Glutamatergic neuron (in vitro differentiated cells): ENCODE measurements at regions not wholly inside any gene's neighbourhood (a gene's known extent, or its start where the extent isn't known, plus 50 kb on each side); places are given as distances from the start of the nearest gene placed in this dataset.

Source experiments
- DNase-seq: peaks from one replicate; pipeline ENCODE4 v3.0.0; 2022
- H3K27ac Mint-ChIP-seq: one replicate; pipeline ENCODE4 v1.8.0; 2020; ENCODE audit warnings: mild to moderate bottlenecking, mixed read lengths, inconsistent platforms; ENCODE audit not compliant: unreplicated experiment
- H3K27me3 Mint-ChIP-seq: one replicate; pipeline ENCODE4 v1.8.0; 2020; ENCODE audit warnings: mild to moderate bottlenecking, moderate library complexity, mixed read lengths, inconsistent platforms; ENCODE audit not compliant: unreplicated experiment
- H3K36me3 Mint-ChIP-seq: one replicate; pipeline ENCODE4 v1.8.0; 2020; ENCODE audit warnings: mild to moderate bottlenecking, mixed read lengths, inconsistent platforms; ENCODE audit not compliant: unreplicated experiment
- H3K4me1 Mint-ChIP-seq: one replicate; pipeline ENCODE4 v1.8.0; 2020; ENCODE audit warnings: mild to moderate bottlenecking, low read depth, mixed read lengths, inconsistent platforms; ENCODE audit not compliant: unreplicated experiment
- H3K4me3 Mint-ChIP-seq: one replicate; pipeline ENCODE4 v1.8.0; 2020; ENCODE audit warnings: mild to moderate bottlenecking, mixed read lengths, inconsistent platforms; ENCODE audit not compliant: unreplicated experiment
- H3K9me3 Mint-ChIP-seq: one replicate; pipeline ENCODE4 v1.8.0; 2020; ENCODE audit warnings: mild to moderate bottlenecking, moderate library complexity, mixed read lengths, inconsistent platforms; ENCODE audit not compliant: unreplicated experiment
- CTCF ChIP-seq: fragments of 200-600 bp; sonication (generic); IDR thresholded peaks from one replicate; pipeline ENCODE4 v1.5.0; 2021; ENCODE audit not compliant: partially characterized antibody, unreplicated experiment

- no peak overlapping the region for H3K27ac Mint-ChIP-seq
- no peak for TF ChIP-seq CTCF
- no peaks in the 10 kb centered on the region for H3K36me3 Mint-ChIP-seq
- peak overlapping the region; percentile 78 for H3K4me3 Mint-ChIP-seq
- peaks cover 3% of the 10 kb centered on the region for H3K4me1 Mint-ChIP-seq
- H3K9me3 Mint-ChIP-seq = no peaks in the 10 kb centered on the region
- no peak for DNase-seq
- H3K27me3 Mint-ChIP-seq = peaks cover 4% of the 10 kb centered on the region
Measured at GRCh38 chrX:39613997-39614679, 483.6 kb downstream of the BCOR start.

- H3K4me1 Mint-ChIP-seq = peaks cover 3% of the 10 kb centered on the region
- H3K9me3 Mint-ChIP-seq = no peaks in the 10 kb centered on the region
- TF ChIP-seq CTCF = no peak
- H3K27me3 Mint-ChIP-seq = peaks cover 4% of the 10 kb centered on the region
- H3K36me3 Mint-ChIP-seq = no peaks in the 10 kb centered on the region
- no peak for DNase-seq
- no peak overlapping the region for H3K4me3 Mint-ChIP-seq
- no peak overlapping the region for H3K27ac Mint-ChIP-seq
Measured at GRCh38 chrX:39614680-39614998, 483.1 kb downstream of the BCOR start.

GRCh38 chrX:39616098-39616729 lies 481.5 kb downstream of the BCOR start:
- no peaks in the 10 kb centered on the region for H3K9me3 Mint-ChIP-seq
- peaks cover 7% of the 10 kb centered on the region for H3K27me3 Mint-ChIP-seq
- no peak overlapping the region for H3K27ac Mint-ChIP-seq
- DNase-seq = no peak
- peaks cover 3% of the 10 kb centered on the region for H3K4me1 Mint-ChIP-seq
- no peak for TF ChIP-seq CTCF
- no peak overlapping the region for H3K4me3 Mint-ChIP-seq
- peaks cover 6% of the 10 kb centered on the region for H3K36me3 Mint-ChIP-seq

- Mint-ChIP-seq H3K27ac (no peak overlapping the region), H3K36me3 (peaks cover 9% of the 10 kb centered on the region), H3K4me1 (peaks cover 3% of the 10 kb centered on the region), H3K4me3 (no peak overlapping the region), H3K9me3 (no peaks in the 10 kb centered on the region), H3K27me3 (peaks cover 7% of the 10 kb centered on the region)
- DNase-seq = no peak
- TF ChIP-seq CTCF = no peak
Measured at GRCh38 chrX:39616731-39617130, 481.0 kb downstream of the BCOR start.

- DNase-seq = no peak
- Mint-ChIP-seq H3K27ac (no peak overlapping the region), H3K36me3 (peaks cover 10% of the 10 kb centered on the region), H3K9me3 (no peaks in the 10 kb centered on the region), H3K27me3 (peaks cover 7% of the 10 kb centered on the region), H3K4me1 (peaks cover 3% of the 10 kb centered on the region), H3K4me3 (no peak overlapping the region)
- no peak for TF ChIP-seq CTCF
Measured at GRCh38 chrX:39618178-39618577, 479.6 kb downstream of the BCOR start.
